ENCODE measurements at regions not wholly inside any gene's neighbourhood (a gene's known extent, or its start where the extent isn't known, plus 50 kb on each side); places are given as distances from the start of the nearest gene placed in this dataset.
A peak's percentile ranks its signal among the peaks of the same experiment; 100 is the strongest.

DNA sequence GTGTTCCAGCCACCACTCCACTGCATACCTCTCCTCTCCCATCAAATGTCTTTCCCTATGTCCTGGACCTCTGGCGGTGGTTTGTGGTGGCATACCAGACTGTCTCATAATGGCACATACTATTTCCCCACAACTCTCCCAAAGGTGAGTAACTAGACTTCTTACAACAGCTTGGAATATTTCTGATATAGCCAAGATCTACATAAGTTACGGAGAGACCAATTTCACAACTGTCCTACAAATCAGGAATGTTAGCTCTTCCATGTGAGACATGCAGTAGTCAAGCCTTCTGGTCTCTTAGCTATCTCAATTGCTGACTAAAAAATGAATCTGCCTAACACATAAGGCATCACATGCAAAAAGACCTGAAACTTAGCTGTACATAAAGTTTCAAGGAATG lies 588.9 kb downstream of the RNF144B start:
- no peak for DNase-seq

DNA sequence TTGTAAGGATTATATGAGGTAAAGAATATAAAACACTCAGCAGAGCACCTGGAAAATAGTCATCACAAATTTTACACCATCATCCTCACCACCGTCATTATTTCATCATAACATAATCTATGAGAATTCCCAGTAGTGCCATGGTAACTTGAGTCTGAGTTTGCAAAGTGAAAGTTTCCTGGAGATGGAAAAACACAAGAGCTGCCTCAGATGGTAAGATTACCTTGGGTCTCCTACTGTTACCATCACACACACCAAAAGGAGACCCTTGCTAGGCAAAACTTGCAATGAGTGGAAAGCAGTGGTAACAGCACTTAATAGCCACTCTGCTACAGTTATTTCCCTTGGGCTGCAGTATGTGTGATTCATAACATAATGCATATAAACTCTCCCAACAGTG lies 589.8 kb downstream of the RNF144B start:
- no peak for DNase-seq

DNA sequence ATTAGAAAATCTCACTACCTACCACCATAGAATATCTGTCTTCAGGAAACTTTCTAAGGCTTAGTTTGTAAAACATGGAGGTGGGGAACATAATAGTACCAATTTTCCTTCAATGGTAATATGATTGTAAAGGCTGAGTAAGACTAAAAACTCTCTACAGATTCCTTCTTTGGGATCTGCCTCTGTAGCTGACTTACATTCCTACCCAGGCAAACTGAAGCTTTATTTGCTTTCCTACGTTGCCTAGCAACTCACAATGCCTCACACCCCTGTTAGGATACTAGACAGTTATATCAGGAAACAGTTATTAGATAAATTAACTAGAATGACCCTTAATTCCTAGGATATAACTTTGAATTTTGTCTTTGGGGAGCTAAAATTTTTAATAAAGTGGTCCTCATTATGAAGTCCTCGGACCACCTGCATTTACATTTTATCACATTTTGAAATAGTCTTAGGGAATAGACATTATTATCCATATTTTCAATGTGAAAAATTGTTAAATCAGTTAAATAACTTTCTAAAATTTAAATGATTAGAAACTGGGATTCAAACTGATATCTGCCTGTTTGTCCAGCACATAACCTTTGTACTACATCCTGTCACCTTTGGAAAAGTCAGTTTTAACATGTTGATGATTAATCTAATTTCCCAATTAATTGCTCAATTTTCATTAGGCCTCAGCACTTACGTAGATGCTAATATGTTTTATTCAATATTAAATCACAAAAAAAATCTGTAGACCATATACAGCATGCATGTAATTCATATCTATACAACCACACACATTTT lies 591.4 kb downstream of the RNF144B start:
- peak; percentile 62 to 66 for DNase-seq

DNA sequence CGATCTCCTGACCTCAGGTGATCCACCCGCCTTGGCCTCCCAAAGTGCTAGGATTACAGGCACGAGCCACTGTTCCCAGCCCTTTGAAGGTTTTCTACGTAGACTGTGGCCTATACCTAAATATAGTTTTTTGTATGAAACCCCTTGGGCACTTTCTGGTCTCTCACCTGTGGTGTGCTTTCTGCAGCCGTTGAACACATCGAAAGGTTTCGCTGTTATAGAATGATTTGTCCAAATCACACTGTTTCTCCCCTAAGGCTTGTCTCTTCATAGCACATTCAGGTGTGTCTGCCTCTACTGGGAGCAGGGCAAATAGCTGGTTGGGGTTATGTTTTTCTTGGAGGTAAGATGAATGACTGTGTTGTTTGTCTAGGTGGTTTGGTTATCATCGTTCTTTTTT lies 597.9 kb downstream of the RNF144B start:
- DNase-seq, result no peak

DNA sequence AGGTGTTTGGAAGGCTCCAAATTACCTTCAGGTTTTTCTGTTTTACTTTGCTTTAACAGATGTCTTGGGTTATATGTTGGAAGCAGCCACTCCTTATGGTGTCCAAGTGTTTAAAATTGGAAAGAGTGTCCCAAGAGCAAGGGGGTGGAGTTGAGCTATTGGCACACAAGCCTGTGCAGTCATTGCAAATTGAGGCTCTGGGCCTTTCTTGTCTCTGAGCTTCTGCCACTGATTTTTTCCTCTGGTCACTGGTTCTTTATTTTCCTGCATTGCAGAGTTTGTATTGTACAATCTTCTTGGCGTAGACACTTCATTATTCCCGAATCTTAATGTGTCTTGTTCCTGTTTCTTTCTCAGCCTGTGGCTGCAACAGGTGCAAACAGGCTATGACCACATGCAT lies 598.8 kb downstream of the RNF144B start:
- DNase-seq, result no peak

DNA sequence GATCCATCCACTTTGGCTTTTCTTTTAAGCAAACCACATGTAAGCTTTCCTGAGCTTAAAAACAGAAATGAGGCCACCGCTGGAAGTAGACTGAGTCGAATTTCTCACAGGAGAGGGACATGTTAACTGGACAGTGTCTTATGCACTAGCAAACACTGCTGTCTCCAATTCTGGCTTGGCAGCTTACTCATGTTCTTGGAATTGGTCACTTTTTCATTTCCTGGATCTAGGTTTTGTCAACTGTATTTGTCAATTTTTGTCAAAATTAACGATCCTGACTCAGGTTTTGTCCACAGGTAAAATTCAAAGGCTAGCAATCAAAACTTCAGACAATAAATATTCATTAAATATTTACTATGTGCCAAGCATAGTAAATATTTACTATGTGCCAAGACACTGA lies 601.5 kb downstream of the RNF144B start:
- DNase-seq, result no peak

DNA sequence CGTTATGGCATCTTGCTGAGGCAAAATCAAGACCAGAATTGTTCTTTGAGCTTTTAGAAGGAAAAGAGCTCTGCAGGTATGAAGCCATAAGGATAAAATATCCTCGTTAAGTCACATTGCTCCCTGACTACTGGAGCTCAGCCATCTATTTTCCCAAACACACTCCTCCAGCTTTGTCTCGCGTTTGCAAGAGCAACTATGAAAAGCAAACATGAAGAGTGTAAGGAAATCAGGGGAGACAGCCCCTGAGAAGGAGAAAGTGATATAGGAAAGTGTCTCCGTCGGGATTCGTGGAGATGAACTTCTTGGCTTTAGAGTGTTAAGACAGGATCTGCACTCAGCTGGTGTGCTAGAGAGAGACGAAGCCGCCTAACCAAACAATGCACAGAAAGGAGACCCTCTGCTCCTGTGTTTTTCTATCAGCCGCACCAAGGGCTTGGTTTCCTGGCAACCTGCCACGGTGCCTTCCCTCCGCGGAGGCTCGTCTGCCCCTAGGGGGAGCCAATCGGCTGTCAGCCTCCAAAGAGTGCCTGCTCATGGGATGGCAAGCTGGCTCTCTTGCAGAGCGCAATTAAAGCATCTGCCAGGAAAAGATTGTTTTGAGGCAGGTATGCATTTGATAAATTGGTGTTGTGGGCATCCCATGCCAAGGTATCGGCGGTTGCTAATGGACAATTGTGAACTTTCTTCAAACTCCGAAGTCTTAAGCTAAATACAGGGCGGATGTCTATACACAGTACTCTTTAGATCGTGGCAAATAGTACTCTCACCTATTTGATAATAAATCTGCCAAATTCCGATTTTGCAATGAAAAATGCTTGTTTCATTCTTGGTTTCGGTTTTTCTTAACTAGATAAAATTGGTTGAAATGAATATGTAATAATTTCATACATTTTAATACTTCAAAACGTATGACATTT lies 603.2 kb downstream of the RNF144B start:
- DNase-seq, result peak; percentile 21 to 85

DNA sequence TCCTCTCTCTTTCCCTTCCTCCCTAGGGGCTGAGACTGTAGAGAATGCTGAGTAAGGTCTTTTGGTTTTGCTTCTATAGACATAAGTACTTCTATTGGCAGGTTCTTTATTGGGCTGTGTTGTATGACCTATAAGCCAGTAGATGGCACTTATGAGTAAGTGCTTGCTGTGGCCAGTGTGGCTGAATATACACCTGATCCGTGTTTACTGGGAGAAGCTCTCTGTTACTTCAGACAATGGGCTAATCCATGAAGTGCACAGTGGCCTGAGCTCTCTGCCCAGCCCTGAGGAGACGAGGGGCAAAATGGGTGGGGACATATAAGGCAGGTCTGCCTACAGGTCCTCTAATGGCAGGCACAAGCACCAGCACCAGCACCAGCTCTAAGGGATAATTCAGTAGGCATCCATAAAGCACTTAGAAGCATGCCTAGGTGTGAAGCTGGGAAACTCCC lies 610.3 kb downstream of the RNF144B start:
- DNase-seq, result peak; percentile 34 to 73

DNA sequence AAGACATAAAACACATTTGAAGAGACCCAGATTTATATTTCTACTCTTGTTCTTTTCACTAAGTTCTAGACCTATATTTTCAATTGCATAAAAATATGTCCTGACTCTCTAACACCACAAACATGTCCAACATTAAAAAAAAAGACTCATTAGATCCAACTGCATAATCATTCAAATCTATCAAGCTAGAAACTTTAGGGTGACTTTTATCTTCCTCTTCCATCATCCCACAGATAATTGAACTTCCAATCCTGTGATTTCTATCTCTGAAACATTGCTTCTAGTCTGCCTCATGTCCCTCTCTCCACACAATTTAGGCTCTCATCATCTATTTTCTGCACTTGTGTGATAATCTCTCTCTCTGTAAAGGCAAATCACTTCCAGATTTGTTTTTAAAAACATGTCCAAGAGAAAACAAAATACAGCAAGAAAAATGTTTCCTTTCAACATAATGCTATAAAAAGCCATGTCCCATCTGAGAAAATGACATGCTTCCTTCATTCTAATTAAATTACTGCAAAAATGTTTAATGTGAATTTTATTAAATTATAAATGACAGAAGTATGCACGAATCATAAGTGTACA lies 615.9 kb downstream of the RNF144B start:
- no peak for DNase-seq

DNA sequence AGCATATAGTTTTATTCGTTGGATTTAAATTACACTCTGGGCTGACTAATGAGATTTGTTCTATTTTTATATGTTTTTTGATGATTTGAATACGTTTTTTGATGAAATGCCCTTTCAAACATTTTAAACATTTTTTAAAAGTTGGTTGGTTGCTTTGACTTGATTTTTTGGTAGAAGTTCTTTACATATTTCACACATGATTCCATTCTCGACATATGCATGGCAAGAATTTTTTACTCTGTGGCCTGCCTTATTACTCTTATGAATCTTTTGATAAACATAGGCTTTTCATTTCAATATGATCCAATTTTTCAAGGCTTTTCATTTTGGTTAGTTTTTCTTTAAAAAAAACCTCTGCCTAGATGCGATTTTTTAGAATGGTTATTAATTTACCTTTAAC lies 617.0 kb downstream of the RNF144B start:
- DNase-seq, result no peak

DNA sequence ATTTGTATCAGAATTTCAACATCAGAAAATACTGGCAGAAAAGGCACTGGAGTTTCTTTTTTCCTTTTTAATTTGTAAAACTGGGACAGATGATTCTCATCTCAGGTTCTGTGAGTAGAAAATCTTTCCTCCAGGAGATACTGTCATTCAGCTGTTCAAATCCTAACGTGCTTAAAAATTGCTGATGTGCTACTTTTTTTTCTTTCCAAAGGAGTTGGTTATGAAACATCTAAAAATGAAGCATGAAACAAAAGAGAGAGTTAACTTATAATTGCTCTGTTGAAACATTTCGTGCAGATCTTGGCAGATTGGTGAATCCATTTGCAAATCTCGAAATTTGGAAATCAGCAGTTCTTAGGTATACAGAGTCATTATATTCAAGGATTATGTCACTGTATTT lies 622.6 kb downstream of the RNF144B start:
- no peak for DNase-seq

DNA sequence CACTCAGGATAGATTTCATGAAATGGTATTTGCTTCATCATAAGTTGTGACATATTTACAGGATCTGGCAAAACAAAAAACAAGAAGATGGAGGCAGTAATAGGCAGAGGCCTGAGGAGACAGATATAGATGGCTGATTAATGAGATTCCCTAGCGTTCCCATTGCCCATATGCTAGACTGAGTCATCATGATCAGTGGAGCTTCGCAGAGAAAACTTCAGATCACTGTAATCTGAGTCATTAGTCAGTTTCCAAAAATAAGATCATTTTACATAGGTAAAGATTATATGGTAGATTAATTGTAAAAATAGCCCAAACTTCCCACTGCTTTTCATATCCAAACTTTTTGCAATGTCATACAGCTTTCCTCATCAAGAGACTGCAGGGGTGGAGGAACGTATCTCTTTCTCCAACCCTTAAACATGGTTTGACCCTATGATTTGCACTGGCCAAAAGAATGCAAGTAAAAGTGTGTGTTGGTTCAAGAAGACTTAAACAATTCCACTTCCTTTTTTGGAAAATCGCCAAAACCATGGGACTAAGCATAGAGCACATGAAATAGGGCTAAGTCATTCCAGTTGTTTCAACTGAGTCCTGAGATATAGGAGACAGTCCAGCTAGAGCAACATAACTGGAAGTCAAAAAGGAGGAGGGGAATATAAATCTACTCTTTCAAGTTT lies 626.0 kb downstream of the RNF144B start:
- no peak for DNase-seq

DNA sequence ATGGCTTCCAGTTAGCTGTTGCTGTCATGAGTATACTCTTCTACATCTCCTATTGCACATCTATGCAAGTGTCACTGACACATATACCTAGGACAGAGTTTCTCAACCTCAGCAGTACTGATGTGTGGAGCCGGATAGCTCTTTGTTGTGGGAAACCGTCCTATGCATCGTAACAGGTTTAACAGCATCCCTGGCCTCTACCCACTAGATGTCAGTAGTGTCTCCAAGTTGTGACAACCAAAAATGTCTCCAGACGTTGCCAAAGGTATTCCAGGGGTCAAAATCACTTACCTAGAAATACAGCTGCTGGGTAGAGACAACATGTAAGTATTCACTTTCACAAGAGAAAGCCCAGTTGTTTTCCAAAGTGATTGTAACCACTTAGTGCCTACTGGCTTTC lies 637.6 kb downstream of the RNF144B start:
- peak; percentile 63 to 78 for DNase-seq

DNA sequence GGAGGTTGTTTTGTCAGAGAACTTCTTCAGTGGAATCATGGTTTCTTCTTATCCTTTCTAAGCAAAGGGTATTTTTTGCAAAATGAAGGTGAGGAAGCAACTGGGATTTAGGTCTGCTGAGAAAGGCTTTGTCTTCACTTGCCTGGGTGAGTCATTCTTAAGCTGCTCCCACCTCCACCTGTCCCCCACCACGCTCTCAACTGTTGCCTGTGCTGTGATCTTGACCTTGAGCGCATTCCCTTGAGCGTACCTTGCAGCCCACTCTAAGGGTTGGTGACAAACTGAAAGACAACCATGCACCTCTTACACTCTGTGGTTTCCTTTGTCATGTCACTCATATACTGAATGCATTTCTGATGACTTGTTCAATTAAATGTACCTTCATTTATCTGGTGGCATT lies 641.1 kb downstream of the RNF144B start:
- no peak for DNase-seq

DNA sequence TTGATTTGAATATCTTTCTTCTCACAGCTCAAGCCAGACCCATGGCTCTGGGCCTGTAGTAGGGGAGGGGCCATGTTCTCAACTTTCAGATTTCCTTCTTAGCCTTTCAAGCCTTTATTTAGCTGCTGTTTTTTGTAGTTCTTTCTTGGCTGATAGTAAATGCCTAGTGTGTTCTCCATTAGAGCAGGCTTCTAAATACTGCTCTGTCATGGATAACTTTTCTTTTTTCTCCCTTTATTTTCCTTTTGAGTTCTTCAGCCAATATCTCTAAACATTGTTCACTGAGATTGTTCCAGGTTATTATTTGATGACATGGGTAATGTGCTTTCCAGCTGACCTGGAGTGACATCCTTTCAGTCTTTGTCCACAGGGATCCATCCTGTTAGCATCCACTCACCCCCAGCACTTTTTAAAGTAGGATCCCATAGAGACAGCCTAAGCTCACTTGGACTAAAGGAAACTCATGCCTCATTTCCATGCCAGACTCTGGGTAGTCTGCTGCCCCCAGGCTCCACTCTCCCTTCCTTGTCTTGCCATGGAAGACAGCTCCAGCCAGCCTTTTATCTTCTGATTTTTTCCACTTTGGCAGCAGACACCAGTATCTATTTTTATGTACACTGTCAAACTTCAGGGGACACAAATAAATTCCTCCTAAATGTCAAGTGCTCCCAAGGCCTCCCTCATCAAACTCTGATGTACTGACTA lies 645.6 kb downstream of the RNF144B start:
- no peak for DNase-seq

DNA sequence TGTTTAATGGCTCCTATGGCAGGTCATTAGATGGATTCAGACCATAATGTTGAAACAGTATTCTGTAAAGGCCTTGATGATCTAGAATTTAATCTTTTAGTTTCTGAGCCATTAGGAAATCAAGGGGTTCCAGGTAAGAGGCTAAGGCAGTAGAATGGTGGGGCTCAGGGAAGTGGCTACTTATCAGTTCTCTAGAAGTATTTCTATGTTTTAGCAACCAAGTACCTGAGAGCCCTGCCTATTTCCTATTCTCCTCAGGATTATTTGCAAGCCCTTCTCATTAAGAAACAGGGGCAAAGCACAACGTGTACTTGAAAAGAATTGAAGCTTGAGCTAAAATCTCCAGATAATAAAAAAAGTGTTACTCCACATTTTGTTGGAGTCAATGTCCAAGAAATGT lies 646.5 kb downstream of the RNF144B start:
- DNase-seq, result no peak

DNA sequence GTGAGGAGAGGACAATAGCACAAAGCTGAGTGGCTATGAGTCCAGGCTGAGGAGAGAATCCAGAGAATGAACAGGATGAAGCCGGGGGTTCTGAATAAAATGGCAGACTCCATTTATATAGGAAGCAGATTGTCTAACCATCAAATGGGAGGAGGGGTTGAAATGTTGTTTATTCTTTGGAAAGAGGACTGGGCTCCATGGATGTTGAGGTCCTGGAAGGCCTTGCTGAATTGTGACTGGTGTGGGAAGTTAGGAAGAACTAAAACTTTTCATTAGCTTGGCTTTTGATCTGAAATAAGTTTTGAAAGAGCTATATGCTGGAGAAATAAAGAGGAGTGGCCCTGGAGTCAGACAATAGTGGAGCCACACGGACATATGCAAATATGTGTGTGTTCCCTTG lies 647.8 kb downstream of the RNF144B start:
- no peak for DNase-seq

DNA sequence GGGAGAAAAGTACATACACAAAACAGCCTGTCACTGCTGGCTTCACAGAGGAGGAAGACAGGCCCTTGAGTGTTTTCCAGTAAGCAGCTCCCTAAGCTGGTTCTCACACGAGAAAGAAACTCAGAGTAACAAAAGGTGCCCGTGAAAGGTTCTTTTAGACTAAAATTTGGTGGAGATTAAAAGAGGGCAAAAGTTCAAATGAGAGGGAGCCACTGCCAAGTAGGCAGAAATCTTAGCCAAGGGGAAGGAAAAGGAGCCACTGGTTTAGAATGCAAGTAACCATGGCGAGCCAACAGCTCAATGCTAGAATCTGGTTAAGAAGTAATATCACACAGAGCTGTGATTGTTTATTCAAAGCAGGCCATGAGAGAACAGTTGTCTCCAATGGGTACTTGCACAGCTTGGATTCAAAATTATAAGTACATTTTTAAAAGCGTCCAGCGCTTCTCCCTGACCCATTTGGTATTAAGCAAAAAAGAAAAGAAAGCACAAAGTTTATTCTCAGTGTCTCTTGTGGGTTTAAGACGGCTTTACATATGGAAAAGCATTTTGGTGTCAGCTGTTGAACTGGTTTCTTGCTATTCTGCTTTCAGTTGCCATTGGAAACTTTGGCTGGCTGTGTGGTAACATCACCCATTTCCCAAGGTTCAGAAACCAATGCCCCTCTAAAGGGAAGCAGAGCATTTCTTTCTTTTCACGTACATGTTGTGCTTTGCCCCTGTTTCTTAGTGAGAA lies 648.5 kb downstream of the RNF144B start:
- peak in 1 of 2 experiments; percentile 42 for DNase-seq

DNA sequence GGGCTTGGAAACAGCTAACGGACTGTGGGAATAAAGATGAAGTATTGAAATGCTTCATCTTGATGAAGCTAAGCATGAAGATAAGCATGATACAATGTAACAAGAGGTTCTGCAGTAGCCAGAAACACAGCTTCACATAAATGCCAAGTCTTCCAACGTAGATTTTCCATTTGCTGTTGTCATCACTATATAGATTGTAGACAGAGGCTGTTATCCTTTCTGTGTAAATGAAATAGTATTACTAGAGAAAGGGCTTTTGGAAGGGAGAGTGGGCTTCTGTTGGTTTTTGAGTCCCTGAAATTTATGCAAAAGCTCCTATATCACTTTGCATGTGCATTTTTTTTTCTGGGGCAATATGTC lies 649.0 kb downstream of the RNF144B start:
- no peak for DNase-seq

DNA sequence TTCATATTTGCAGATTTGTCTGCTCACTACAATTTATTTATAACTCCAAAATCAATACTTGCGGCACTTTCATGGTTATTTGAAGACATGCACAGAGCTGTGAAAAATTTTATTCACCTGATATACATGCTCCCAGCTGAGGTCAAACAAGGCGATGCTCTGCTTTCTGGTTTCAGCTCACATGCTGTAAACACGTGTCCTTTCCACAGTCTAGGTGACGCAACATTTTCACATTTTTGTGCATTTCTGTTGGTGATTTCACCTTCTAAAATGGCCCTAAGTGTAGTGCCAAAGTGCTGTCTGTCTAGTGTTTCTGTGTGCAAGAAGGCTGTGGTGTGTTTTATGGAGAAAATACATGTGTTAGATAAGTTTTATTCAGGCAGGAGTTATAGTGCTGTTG lies 650.5 kb downstream of the RNF144B start:
- no peak for DNase-seq

DNA sequence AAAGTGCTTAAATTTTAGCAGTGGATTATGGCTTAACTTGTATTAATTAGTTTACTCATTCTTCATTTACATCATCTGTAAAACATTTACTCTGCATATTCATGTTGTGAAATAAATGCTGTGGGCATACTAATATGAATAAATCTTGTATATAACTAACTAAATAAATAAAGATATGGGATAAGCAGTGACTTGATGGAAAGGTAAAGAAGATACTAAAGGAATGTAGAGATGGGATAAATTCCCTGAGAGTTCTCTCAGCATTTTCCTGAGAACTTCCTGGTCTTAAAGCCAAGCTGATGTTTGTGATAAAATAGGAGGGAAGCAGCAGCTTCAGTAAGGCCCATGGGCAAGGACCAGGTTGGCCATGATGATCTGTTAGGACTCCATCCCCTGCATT lies 652.1 kb downstream of the RNF144B start:
- DNase-seq, result no peak

DNA sequence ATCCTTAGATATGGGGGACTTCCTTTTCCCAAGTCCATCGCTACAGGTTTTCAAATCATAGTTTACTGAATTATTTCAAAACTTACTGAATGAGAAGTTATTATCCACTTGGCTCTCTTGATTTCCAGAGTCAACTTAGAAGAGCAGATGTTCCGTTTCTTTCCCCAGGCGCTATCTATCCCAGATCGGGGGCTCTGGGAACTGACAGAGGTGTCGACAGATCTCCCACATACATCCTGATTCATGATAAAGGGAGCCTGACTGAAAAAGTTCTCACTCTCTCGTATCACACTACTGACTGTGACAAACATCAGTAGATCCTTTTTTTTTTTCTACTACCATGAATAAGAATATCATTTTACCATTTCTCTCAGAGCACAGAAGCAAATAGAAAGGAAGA lies 654.8 kb downstream of the RNF144B start:
- DNase-seq, result no peak

Data from NCI-H526 (cell line).